ENCODE measurements at regions not wholly inside any gene's neighbourhood (a gene's known extent, or its start where the extent isn't known, plus 50 kb on each side); places are given as distances from the start of the nearest gene placed in this dataset.

DNA sequence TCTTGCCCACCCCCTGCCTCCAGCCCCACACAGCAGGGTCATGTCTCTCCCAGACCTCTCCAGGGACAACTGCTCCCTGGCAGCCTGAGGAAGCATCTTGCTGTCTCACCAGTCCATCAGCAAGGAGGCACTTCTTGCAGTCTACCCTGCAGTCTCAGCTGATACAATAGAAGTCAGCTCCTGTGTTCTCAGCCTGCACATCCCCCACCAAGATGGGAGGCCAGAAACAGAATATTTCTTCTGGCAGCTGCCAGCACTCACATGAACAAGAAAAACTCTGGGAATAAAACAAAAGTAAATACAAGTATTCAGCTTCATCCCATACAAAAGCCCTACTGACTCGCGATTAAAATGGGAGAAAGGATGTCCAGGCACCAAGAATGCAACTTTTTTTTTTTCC is 457.4 kb upstream of the PROK2 start:
- no peak overlapping the region for H3K27ac ChIP-seq
- intact Hi-C loops (cut with DNase I; ENCODE audit: low total_unique reads) (loop anchor here (10.0 kb wide), 1 partner anchor 202 kb away; the partner anchor contains the start of gene RYBP), in situ Hi-C loops (cut with MboI; ENCODE audit: low sequenced_read_pairs in 4 of 4) (no loop called here)
- TF ChIP-seq POLR2A (IDR thresholded peaks at IDR 0.05) = no peak
- H3K4me3 ChIP-seq = no peak overlapping the region
- no peaks in the 10 kb centered on the region for H3K9me3 ChIP-seq
- no peak for ATAC-seq
- H3K4me1 ChIP-seq = peaks cover 8 to 21% of the 10 kb centered on the region in 2 donors
- no peak for DNase-seq
- no peaks in the 10 kb centered on the region for H3K27me3 ChIP-seq
- no peaks in the 10 kb centered on the region for H3K36me3 ChIP-seq

DNA sequence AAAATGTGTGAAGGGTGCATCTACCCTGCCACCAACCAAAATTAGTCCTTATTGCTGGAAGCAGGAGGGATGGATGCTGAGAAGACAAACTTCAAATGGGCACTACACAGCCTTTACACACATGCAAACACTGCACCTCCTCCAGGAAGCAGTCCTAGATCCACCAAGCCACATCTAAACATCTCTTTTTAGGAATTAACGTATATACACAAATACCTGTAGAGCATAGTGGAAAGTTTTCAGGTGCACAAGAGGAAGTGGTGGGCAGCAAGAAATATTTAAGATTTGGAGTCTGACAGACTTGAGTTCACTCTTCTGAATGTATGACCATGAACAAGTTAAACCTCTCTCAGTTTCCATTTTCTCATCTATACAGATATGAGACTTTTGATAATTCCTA is 456.6 kb upstream of the PROK2 start:
- Histone ChIP-seq H3K4me1 (peaks cover 8 to 17% of the 10 kb centered on the region in 2 donors), H3K36me3 (no peaks in the 10 kb centered on the region), H3K4me3 (no peak overlapping the region), H3K9me3 (no peaks in the 10 kb centered on the region), H3K27ac (no peak overlapping the region), H3K27me3 (no peaks in the 10 kb centered on the region)
- ATAC-seq (no peak), DNase-seq (no peak)
- no peak for TF ChIP-seq POLR2A (IDR thresholded peaks at IDR 0.05)
- in situ Hi-C loops (cut with MboI; ENCODE audit: low sequenced_read_pairs in 4 of 4) (no loop called here), intact Hi-C loops (cut with DNase I; ENCODE audit: low total_unique reads) (loop anchor here (10.0 kb wide), 1 partner anchor 203 kb away; the partner anchor contains the start of gene RYBP)

DNA sequence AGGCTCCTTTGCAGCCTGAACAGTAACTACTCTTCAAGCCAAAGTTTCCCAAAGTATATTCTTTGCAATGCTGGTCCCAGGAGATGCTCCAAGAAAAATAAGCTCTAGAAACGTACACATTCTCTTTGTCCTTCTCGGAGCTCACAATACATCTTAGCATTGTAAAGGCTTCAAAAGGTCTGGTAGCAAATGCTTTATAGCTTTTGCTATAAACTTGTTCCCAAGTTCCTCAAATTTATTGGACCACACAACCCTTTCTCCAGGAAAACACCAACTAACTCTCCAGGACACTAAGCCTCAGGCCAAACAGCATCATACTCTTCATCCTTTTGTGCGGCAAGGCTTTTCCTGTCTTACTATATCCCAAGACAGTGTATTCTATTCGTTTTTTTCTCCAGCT is 455.6 kb upstream of the PROK2 start:
- DNase-seq = no peak
- H3K27ac ChIP-seq = no peak overlapping the region
- no peaks in the 10 kb centered on the region for H3K27me3 ChIP-seq
- intact Hi-C loops (cut with DNase I; ENCODE audit: low total_unique reads) = loop anchor here (10.0 kb wide), 1 partner anchor 204 kb away; the partner anchor contains the start of gene RYBP
- TF ChIP-seq, protein P1, sequence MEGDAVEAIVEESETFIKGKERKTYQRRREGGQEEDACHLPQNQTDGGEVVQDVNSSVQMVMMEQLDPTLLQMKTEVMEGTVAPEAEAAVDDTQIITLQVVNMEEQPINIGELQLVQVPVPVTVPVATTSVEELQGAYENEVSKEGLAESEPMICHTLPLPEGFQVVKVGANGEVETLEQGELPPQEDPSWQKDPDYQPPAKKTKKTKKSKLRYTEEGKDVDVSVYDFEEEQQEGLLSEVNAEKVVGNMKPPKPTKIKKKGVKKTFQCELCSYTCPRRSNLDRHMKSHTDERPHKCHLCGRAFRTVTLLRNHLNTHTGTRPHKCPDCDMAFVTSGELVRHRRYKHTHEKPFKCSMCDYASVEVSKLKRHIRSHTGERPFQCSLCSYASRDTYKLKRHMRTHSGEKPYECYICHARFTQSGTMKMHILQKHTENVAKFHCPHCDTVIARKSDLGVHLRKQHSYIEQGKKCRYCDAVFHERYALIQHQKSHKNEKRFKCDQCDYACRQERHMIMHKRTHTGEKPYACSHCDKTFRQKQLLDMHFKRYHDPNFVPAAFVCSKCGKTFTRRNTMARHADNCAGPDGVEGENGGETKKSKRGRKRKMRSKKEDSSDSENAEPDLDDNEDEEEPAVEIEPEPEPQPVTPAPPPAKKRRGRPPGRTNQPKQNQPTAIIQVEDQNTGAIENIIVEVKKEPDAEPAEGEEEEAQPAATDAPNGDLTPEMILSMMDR (IDR thresholded peaks at IDR 0.05 in 4 of 5, conservative IDR thresholded peaks at IDR 0.05 in 1 of 5) = no peak
- TF ChIP-seq POLR2A (IDR thresholded peaks at IDR 0.05) = no peak
- no peaks in the 10 kb centered on the region for H3K9me3 ChIP-seq
- no peaks in the 10 kb centered on the region for H3K36me3 ChIP-seq
- no peak overlapping the region for H3K4me3 ChIP-seq
- H3K4me1 ChIP-seq = peaks cover 8 to 14% of the 10 kb centered on the region in 2 donors
- ATAC-seq = no peak
- in situ Hi-C loops (cut with MboI; ENCODE audit: low sequenced_read_pairs in 4 of 4) = no loop called here

DNA sequence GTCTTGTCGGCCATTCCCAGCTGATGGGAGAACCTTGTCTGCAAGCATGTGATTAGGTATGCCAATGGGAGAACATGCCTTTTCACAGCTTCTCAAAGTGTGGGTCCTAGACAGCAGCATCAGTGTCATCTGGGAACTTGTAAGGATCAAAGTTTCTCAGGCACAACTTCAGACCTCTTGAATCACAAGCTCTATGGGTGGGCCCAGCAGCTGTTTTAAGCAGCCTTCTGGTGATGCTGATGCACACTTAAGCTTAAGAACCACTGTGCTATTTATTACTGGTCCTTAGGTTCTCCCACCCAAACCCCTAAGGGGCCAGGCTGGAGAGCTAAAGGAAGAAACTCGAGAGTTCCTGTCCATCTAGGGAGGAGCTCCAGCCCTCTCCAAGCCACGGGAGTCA is 453.9 kb upstream of the PROK2 start:
- no peaks in the 10 kb centered on the region for H3K36me3 ChIP-seq
- H3K9me3 ChIP-seq = no peaks in the 10 kb centered on the region
- H3K4me3 ChIP-seq = no peak overlapping the region
- TF ChIP-seq, protein P1 (IDR thresholded peaks at IDR 0.05 in 4 of 5, conservative IDR thresholded peaks at IDR 0.05 in 1 of 5) = no peak
- TF ChIP-seq POLR2A (IDR thresholded peaks at IDR 0.05) = no peak
- H3K4me1 ChIP-seq = peaks cover 9 to 10% of the 10 kb centered on the region in 2 donors
- DNase-seq (no peak), ATAC-seq (no peak)
- intact Hi-C loops (cut with DNase I; ENCODE audit: low total_unique reads) = loop anchor here (10.0 kb wide), 1 partner anchor 104 kb away; no protein-coding TSS in a partner anchor
- in situ Hi-C loops (cut with MboI; ENCODE audit: low sequenced_read_pairs in 4 of 4) = no loop called here
- H3K27ac ChIP-seq = no peak overlapping the region
- no peaks in the 10 kb centered on the region for H3K27me3 ChIP-seq

DNA sequence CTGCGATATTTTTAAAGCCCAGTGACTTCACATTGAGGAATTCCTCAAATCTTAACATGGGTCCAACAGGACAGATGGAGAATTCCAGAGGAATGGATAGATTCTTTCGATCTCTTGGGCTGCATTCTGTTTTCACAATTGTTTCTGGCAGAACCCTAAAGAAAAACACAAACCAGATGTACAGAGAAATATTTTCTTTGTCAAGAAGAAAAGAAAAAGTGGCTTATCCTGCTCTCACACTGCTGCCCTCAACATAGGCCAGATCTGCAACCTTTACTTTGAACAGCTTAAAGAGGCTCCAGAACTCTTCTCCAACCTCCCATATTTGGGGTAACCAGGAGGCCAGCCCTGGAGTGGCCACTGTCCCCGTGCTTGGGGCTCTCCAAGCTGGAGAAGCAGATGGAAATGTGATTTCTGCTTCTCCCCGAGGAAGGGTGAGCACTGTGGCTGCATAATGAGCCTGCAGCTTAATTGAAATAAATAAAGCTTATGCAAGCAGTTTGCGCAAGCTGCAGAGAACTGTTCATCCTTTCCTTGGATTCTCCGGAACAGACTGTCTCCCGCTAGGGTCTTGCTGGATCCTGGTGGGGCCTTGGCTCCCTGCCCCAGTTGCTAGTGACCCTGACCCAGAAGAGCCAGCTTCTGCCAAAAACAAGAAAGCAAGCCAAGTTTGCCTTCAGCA is 453.2 kb upstream of the PROK2 start:
- in situ Hi-C loops (cut with MboI; ENCODE audit: low sequenced_read_pairs in 4 of 4) = no loop called here
- ATAC-seq = no peak

More for the DNA sequence above, 453.2 kb upstream of the PROK2 start:
- Histone ChIP-seq H3K4me3 (no peak overlapping the region), H3K36me3 (no peaks in the 10 kb centered on the region), H3K27ac (no peak overlapping the region), H3K27me3 (no peaks in the 10 kb centered on the region), H3K9me3 (no peaks in the 10 kb centered on the region), H3K4me1 (peaks cover 12 to 13% of the 10 kb centered on the region in 2 donors)
- TF ChIP-seq POLR2A (IDR thresholded peaks at IDR 0.05) = no peak
- TF ChIP-seq, protein P1 (IDR thresholded peaks at IDR 0.05 in 4 of 5, conservative IDR thresholded peaks at IDR 0.05 in 1 of 5) = no peak
- intact Hi-C loops (cut with DNase I; ENCODE audit: low total_unique reads) = loop anchor here (10.0 kb wide), 1 partner anchor 103 kb away; no protein-coding TSS in a partner anchor
- DNase-seq = no peak

Data from gastrocnemius medialis (tissue), 4 donors.